Panc1 (cell line): ENCODE measurements at regions not wholly inside any gene's neighbourhood (a gene's known extent, or its start where the extent isn't known, plus 50 kb on each side); places are given as distances from the start of the nearest gene placed in this dataset.

ENCODE experiments used
- POLR2AphosphoS5 ChIP-seq: IDR thresholded peaks from 2 replicates; pipeline ENCODE4 v1.6.1; 2012; ENCODE audit warnings: mild to moderate bottlenecking, low read depth, low read length, moderate library complexity
- TCF7L2 ChIP-seq: IDR thresholded peaks from 2 replicates; pipeline ENCODE4 v1.6.1; 2011; ENCODE audit warnings: mild to moderate bottlenecking, low read depth, low read length, inconsistent platforms
- TF ChIP-seq, protein P1 (sequence below), 2 experiments: IDR thresholded peaks; 2 replicates each; pipeline ENCODE4 v1.6.1; 2011 to 2012; ENCODE audit warnings: low read depth in 2 of 2, control low read depth in 1 of 2, low read length in 1 of 2, mild to moderate bottlenecking in 1 of 2, moderate library complexity in 1 of 2; ENCODE audit not compliant: insufficient read depth in 1 of 2
- TF ChIP-seq, protein P2 (sequence below): fragments of 450-650 bp; IDR thresholded peaks from 2 replicates; pipeline ENCODE4 v1.5.1; 2017; ENCODE audit warnings: mild to moderate bottlenecking

- TF ChIP-seq, protein P1, sequence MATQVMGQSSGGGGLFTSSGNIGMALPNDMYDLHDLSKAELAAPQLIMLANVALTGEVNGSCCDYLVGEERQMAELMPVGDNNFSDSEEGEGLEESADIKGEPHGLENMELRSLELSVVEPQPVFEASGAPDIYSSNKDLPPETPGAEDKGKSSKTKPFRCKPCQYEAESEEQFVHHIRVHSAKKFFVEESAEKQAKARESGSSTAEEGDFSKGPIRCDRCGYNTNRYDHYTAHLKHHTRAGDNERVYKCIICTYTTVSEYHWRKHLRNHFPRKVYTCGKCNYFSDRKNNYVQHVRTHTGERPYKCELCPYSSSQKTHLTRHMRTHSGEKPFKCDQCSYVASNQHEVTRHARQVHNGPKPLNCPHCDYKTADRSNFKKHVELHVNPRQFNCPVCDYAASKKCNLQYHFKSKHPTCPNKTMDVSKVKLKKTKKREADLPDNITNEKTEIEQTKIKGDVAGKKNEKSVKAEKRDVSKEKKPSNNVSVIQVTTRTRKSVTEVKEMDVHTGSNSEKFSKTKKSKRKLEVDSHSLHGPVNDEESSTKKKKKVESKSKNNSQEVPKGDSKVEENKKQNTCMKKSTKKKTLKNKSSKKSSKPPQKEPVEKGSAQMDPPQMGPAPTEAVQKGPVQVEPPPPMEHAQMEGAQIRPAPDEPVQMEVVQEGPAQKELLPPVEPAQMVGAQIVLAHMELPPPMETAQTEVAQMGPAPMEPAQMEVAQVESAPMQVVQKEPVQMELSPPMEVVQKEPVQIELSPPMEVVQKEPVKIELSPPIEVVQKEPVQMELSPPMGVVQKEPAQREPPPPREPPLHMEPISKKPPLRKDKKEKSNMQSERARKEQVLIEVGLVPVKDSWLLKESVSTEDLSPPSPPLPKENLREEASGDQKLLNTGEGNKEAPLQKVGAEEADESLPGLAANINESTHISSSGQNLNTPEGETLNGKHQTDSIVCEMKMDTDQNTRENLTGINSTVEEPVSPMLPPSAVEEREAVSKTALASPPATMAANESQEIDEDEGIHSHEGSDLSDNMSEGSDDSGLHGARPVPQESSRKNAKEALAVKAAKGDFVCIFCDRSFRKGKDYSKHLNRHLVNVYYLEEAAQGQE (IDR thresholded peaks at IDR 0.05; ENCODE audit: insufficient read depth in 1 of 2, low read depth in 2 of 2, low read length in 1 of 2) = no peak
- TF ChIP-seq, protein P2, sequence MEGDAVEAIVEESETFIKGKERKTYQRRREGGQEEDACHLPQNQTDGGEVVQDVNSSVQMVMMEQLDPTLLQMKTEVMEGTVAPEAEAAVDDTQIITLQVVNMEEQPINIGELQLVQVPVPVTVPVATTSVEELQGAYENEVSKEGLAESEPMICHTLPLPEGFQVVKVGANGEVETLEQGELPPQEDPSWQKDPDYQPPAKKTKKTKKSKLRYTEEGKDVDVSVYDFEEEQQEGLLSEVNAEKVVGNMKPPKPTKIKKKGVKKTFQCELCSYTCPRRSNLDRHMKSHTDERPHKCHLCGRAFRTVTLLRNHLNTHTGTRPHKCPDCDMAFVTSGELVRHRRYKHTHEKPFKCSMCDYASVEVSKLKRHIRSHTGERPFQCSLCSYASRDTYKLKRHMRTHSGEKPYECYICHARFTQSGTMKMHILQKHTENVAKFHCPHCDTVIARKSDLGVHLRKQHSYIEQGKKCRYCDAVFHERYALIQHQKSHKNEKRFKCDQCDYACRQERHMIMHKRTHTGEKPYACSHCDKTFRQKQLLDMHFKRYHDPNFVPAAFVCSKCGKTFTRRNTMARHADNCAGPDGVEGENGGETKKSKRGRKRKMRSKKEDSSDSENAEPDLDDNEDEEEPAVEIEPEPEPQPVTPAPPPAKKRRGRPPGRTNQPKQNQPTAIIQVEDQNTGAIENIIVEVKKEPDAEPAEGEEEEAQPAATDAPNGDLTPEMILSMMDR = peak; percentile 67; the same call in 1 of the 2 replicates
- no peak for TF ChIP-seq POLR2AphosphoS5
- no peak for TF ChIP-seq TCF7L2
These were observed 91.4 kb upstream of the CACNA1A start for GRCh38 chr19:13597640-13598039.
